ENCODE measurements at regions not wholly inside any gene's neighbourhood (a gene's known extent, or its start where the extent isn't known, plus 50 kb on each side); places are given as distances from the start of the nearest gene placed in this dataset.
A peak's percentile ranks its signal among the peaks of the same experiment; 100 is the strongest.

GRCh38 chr10:113458451-113458850, 94.4 kb upstream of the HABP2 start:
- no peaks in the 10 kb centered on the region for H3K27me3 ChIP-seq
- WGBS (ENCODE audit: insufficient coverage, low coverage, low lambda C conversion rate, missing lambda C conversion rate) = 70% methylated on average over 2 of the region's 10 CpGs

GRCh38 chr10:113458944-113459343, 93.9 kb upstream of the HABP2 start:
- Histone ChIP-seq H3K36me3 (no peaks in the 10 kb centered on the region), H3K4me3 (no peak overlapping the region), H3K27me3 (no peaks in the 10 kb centered on the region), H3K4me1 (peaks cover 0 to 10% (median 0%) of the 10 kb centered on the region in 4 donors), H3K27ac (no peak overlapping the region), H3K9me3 (no peaks in the 10 kb centered on the region)
- TF ChIP-seq CTCF (IDR thresholded peaks at IDR 0.05) (no peak), POLR2A (IDR thresholded peaks at IDR 0.05) (no peak)
- intact Hi-C loops (cut with DNase I) = loop anchor here in 1 of 2 donors (10.0 kb wide), 1 partner anchor 56 kb away; no protein-coding TSS in a partner anchor
- DNase-seq (no peak), ATAC-seq (no peak)
- WGBS (ENCODE audit: insufficient coverage, low coverage, low lambda C conversion rate, missing lambda C conversion rate) = 67% methylated on average over 5 of the region's 5 CpGs

More at GRCh38 chr10:113458451-113458850, 94.4 kb upstream of the HABP2 start:
- no peak for ATAC-seq
- no peaks in the 10 kb centered on the region for H3K9me3 ChIP-seq
- peaks cover 0 to 5% (median 0%) of the 10 kb centered on the region in 4 donors for H3K4me1 ChIP-seq
- no peak for TF ChIP-seq CTCF (IDR thresholded peaks at IDR 0.05)
- intact Hi-C loops (cut with DNase I) = loop anchor here in 1 of 2 donors (10.0 kb wide), 1 partner anchor 56 kb away; no protein-coding TSS in a partner anchor
- H3K27ac ChIP-seq = no peak overlapping the region
- no peak for DNase-seq
- no peak overlapping the region for H3K4me3 ChIP-seq
- no peaks in the 10 kb centered on the region for H3K36me3 ChIP-seq

- no peak overlapping the region for H3K4me3 ChIP-seq
- no peak overlapping the region for H3K27ac ChIP-seq
- intact Hi-C loops (cut with DNase I) = loop anchor here in 1 of 2 donors (10.0 kb wide), 1 partner anchor 55 kb away; no protein-coding TSS in a partner anchor
- H3K9me3 ChIP-seq = no peaks in the 10 kb centered on the region
- 81% methylated on average over 7 of the region's 8 CpGs for WGBS (ENCODE audit: insufficient coverage, low coverage, low lambda C conversion rate, missing lambda C conversion rate)
- peaks cover 0 to 5% (median 0%) of the 10 kb centered on the region in 4 donors for H3K4me1 ChIP-seq
- no peaks in the 10 kb centered on the region for H3K36me3 ChIP-seq
- DNase-seq = no peak
- ATAC-seq = no peak
- no peaks in the 10 kb centered on the region for H3K27me3 ChIP-seq
- no peak for TF ChIP-seq POLR2A (IDR thresholded peaks at IDR 0.05)
- no peak for TF ChIP-seq CTCF (IDR thresholded peaks at IDR 0.05)
Observed at GRCh38 chr10:113459626-113460280, 93.1 kb upstream of the HABP2 start.

- Histone ChIP-seq H3K36me3 (no peaks in the 10 kb centered on the region), H3K4me3 (peak overlapping the region in 1 of 3 donors; percentile 23), H3K4me1 (peaks cover 0 to 5% (median 0%) of the 10 kb centered on the region in 4 donors), H3K27ac (peak overlapping the region in 2 of 3 donors; percentile 56 to 64), H3K27me3 (no peaks in the 10 kb centered on the region), H3K9me3 (no peaks in the 10 kb centered on the region)
- DNase-seq (no peak), ATAC-seq (peak in 1 of 4 donors; percentile 5)
- no peak for TF ChIP-seq CTCF (IDR thresholded peaks at IDR 0.05)
- 17% methylated on average over 1 of the region's 1 CpG for WGBS (ENCODE audit: insufficient coverage, low coverage, low lambda C conversion rate, missing lambda C conversion rate)
- intact Hi-C loops (cut with DNase I) = no loop called here
Observed at GRCh38 chr10:113463083-113463482, 89.8 kb upstream of the HABP2 start.

All from right lobe of liver (tissue), 6 donors.